AG09309 (cell line): ENCODE measurements at regions not wholly inside any gene's neighbourhood (a gene's known extent, or its start where the extent isn't known, plus 50 kb on each side); places are given as distances from the start of the nearest gene placed in this dataset.

ENCODE experiments used
- DNase-seq: peaks from one replicate; pipeline ENCODE4 v3.0.0-alpha.2; 2010; ENCODE audit warnings: low read depth
- H3K4me3 ChIP-seq: 2 replicates; pipeline ENCODE4 v1.5.1; 2011; ENCODE audit warnings: mild to moderate bottlenecking, low read depth, low read length, moderate library complexity; ENCODE audit not compliant: control insufficient read depth
- TF ChIP-seq, protein P1 (sequence below): IDR thresholded peaks from 2 replicates; pipeline ENCODE4 v1.5.1; 2011; ENCODE audit warnings: mild to moderate bottlenecking, low read depth, low read length, inconsistent platforms; ENCODE audit not compliant: insufficient read depth, control insufficient read depth; ENCODE audit errors: missing control alignments

DNA sequence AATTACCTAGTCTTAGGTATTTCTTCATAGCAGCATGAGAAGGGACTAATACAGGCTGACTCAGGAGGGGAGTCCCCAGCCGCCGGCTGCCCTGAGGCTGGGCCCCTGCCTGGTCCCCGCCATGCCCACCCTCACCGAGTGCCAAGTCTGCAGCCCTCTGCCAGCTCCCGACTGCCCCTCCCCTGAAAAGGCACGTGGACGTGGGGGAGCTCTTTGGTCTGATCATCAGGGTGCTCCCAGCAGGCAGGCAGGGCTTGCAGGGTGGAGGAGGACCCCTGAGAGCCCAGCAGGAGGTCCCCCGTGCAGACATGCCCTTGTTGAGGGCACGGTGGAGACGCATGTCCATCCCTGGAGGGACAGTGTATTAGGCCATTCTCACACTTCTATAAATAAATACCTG is 110.9 kb downstream of the UNCX start:
- TF ChIP-seq, protein P1, sequence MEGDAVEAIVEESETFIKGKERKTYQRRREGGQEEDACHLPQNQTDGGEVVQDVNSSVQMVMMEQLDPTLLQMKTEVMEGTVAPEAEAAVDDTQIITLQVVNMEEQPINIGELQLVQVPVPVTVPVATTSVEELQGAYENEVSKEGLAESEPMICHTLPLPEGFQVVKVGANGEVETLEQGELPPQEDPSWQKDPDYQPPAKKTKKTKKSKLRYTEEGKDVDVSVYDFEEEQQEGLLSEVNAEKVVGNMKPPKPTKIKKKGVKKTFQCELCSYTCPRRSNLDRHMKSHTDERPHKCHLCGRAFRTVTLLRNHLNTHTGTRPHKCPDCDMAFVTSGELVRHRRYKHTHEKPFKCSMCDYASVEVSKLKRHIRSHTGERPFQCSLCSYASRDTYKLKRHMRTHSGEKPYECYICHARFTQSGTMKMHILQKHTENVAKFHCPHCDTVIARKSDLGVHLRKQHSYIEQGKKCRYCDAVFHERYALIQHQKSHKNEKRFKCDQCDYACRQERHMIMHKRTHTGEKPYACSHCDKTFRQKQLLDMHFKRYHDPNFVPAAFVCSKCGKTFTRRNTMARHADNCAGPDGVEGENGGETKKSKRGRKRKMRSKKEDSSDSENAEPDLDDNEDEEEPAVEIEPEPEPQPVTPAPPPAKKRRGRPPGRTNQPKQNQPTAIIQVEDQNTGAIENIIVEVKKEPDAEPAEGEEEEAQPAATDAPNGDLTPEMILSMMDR: no peak
- no peak overlapping the region for H3K4me3 ChIP-seq
- DNase-seq: no peak

DNA sequence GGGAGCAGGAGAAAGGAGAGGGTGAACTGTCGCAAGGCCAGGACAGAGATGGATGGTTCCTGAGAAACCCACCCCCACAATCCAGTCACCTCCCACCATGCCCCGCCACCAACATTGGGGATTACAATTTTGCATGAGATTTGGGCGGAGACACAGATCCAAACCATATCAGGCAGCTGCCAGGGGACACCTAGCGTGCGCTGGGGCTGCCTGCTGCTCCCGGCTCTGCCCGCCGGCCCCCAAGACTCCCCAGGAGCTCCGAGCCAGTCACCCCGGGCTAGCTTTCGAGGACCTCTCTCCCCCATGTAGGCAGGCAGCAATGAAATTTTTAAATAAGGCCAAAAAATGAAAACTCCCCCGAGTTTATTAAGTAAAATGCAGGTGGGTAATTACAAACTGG is 111.7 kb downstream of the UNCX start:
- no peak for DNase-seq
- H3K4me3 ChIP-seq: no peak overlapping the region
- TF ChIP-seq, protein P1: no peak

DNA sequence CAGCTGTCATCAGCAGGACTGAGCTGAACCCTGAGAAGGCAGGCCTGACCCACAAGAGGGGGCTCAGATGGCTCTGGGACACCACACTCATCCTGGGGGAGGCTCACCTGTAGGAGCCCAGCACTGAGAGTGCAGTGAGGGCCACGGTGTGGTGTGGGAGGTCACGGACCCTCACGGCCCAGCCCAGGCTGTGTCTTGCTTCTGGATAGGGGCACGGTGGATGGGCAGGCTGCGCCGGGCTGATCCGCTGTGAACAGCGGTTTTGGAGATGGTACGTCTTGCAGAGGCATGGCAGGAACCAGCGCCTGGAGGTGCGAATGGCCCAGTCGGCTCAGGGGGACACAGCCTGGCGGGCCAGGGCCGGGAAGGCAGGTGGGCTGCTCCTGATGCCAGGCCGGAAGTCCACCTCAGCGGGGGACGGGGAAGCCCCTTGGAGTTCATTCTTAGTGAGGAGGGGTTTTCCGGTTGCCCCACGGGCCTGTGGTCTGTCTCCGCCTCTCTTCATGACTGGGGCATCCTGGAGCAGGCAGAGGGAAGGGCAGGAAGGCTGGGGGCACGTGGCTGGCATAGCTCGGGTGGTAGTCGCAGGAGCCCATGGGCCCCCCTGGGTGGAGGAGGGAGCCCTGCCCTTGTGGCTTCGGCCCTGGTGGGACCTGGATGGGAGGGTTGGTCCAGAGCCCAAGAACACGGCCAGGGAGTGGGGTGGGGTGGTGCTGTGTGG is 112.5 kb downstream of the UNCX start:
- H3K4me3 ChIP-seq: no peak overlapping the region
- DNase-seq: no peak
- TF ChIP-seq, protein P1: no peak

DNA sequence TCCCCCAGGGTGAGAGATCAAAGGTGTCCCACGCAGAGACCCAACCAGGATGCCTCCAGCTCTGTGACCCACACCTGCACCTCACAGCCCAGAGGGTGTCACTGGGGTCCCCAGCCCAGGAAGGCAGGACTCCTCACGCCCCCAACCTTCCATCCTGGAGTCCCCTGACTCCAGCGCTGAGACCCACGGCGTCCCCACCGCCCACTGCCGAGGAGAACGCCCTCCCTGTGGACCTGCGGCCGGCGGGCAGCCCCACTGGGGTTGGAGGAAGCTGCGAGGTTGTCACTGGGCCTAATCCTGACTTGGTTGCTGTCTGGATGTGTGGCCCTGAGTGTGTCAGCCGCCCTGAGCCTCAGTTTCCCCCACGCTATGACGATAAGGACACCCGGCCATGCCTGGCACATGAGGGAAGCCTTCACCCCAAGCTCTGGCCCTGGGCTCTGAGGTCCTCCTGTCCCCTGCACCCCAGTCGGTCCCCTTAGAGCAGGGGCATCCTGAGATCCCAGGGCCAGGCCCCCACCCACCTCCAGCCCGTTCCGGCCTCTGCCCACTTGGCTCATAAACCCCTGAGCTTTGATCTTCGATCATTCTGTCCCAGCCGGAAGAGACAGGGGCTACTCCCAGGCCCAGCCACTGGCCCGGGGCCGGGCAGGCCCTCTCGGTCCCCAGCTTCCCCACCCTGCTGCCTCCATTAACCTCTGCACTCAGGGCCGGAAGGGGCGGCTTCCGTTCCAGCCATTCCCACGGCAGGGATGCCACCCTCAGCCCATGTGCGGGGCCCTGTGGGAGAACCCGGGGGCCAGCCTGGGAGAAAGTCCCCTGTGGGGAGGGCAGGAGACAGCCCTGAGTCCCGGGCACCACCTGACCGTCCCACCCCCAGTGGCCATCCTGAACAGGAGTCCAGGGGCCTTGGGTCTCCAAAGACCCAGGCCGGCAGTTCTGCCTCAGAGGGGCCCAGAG is 113.2 kb downstream of the MICALL2 start:
- DNase-seq: no peak
- H3K4me3 ChIP-seq: no peak overlapping the region
- TF ChIP-seq, protein P1: no peak

DNA sequence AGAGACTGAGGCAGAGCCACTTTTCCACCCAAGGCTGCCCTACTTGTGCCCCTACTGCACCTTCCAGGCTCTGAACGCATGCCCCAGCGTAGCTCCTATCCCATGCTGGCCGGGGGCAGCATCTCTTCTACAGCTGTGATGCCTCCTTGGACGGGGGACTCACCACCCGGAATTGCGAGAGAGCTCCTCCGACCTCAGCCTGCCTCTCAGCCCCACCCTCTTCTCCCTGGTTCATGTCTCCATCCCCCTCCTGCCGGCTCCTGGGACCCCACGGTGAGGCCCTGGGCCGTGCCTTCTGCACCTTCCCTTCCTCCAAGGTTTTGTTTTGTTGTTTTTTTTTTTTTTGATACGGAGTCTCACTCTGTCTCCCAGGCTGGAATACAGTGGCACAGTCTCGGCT is 112.4 kb downstream of the MICALL2 start:
- TF ChIP-seq, protein P1: no peak
- DNase-seq: no peak
- H3K4me3 ChIP-seq: no peak overlapping the region

DNA sequence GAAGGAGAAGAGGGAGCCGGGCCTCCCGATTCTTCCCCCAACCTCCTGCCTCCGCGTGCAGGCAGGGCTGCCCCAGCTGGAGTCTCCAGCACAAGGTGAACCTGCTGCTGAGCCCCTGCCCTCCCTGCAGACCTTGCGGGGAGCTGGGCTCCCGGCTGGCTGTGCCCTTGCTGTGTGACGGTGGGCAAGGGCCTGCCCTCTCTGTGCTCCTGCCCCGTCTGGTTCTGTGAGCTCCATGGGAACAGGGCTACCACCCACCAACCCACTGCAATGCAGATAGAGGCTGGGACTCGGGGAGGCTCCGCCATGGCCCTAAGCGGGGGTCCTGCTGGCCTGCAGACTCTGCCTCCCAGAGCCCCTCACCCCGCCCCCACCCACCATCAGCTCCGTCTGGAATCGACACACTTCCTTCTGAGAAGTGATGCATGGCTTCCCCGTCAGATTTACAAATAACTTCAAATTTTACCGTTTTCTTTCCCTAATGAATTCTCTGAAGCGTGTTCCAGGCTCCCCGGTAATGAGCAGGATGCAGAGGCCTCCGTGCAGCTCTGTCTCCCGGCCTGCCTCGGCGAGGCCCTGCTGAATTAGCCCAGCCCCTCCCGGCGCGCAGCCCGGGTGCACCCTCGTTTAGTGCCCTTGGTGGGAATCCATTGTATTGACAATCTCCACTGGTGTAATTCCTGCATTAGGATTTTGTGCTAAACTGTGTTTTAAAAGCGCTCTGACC is 111.0 kb downstream of the MICALL2 start:
- no peak overlapping the region for H3K4me3 ChIP-seq
- TF ChIP-seq, protein P1: no peak
- no peak for DNase-seq
